ENCODE measurements at regions not wholly inside any gene's neighbourhood (a gene's known extent, or its start where the extent isn't known, plus 50 kb on each side); places are given as distances from the start of the nearest gene placed in this dataset.

- ChIA-PET CTCF (no interaction called here), POLR2A (no interaction called here)
- no peak for DNase-seq (ENCODE audit: low read depth, low spot score)
- TF ChIP-seq CTCF (IDR thresholded peaks at IDR 0.05; ENCODE audit: insufficient read depth, low read length, missing control alignments): no peak
- H3K4me3 ChIP-seq (ENCODE audit: low read depth, low read length): no peak overlapping the region
These were observed 2534.9 kb downstream of the PCDH7 start for GRCh38 chr4:33255094-33255493.

GRCh38 chr4:33255507-33255906 lies 2535.3 kb downstream of the PCDH7 start:
- POLR2A ChIA-PET: no interaction called here
- no peak overlapping the region for H3K4me3 ChIP-seq (ENCODE audit: low read depth, low read length)
- no peak for DNase-seq (ENCODE audit: low read depth, low spot score)
- TF ChIP-seq CTCF (IDR thresholded peaks at IDR 0.05; ENCODE audit: insufficient read depth, low read length, missing control alignments): no peak
- CTCF ChIA-PET: no interaction called here

GRCh38 chr4:33262824-33263223 lies 2542.7 kb downstream of the PCDH7 start:
- POLR2A ChIA-PET: no interaction called here

GRCh38 chr4:33268776-33269175 lies 2548.6 kb downstream of the PCDH7 start:
- POLR2A ChIA-PET: no interaction called here
- H3K4me3 ChIP-seq (ENCODE audit: low read depth, low read length): no peak overlapping the region
- no peak for TF ChIP-seq CTCF (IDR thresholded peaks at IDR 0.05; ENCODE audit: insufficient read depth, low read length, missing control alignments)
- DNase-seq (ENCODE audit: low read depth, low spot score): no peak
- CTCF ChIA-PET: no interaction called here

More at GRCh38 chr4:33262824-33263223, 2542.7 kb downstream of the PCDH7 start:
- CTCF ChIA-PET: no interaction called here
- no peak overlapping the region for H3K4me3 ChIP-seq (ENCODE audit: low read depth, low read length)
- DNase-seq (ENCODE audit: low read depth, low spot score): peak; percentile 37
- TF ChIP-seq CTCF (IDR thresholded peaks at IDR 0.05; ENCODE audit: insufficient read depth, low read length, missing control alignments): no peak

- ChIA-PET CTCF (no interaction called here), POLR2A (no interaction called here)
- no peak overlapping the region for H3K4me3 ChIP-seq (ENCODE audit: low read depth, low read length)
- no peak for TF ChIP-seq CTCF (IDR thresholded peaks at IDR 0.05; ENCODE audit: insufficient read depth, low read length, missing control alignments)
- no peak for DNase-seq (ENCODE audit: low read depth, low spot score)
These were observed 2550.2 kb downstream of the PCDH7 start for GRCh38 chr4:33270403-33270802.

GRCh38 chr4:33272722-33273121 lies 2552.6 kb downstream of the PCDH7 start:
- CTCF ChIA-PET: no interaction called here
- TF ChIP-seq CTCF (IDR thresholded peaks at IDR 0.05; ENCODE audit: insufficient read depth, low read length, missing control alignments): no peak
- no peak overlapping the region for H3K4me3 ChIP-seq (ENCODE audit: low read depth, low read length)
- POLR2A ChIA-PET: no interaction called here
- DNase-seq (ENCODE audit: low read depth, low spot score): no peak
